ENCODE measurements at regions not wholly inside any gene's neighbourhood (a gene's known extent, or its start where the extent isn't known, plus 50 kb on each side); places are given as distances from the start of the nearest gene placed in this dataset.

- POLR2A ChIA-PET, result no interaction called here
Observed at GRCh38 chrX:124938715-124939114, 381.0 kb upstream of the TEX13C start.

More at GRCh38 chrX:124938715-124939114, 381.0 kb upstream of the TEX13C start:
- H3K9me3 ChIP-seq (replicated peaks; ENCODE audit: control insufficient read depth, insufficient read depth, low read length), result no peaks in the 10 kb centered on the region
- no peak overlapping the region for H2AFZ ChIP-seq (ENCODE audit: control insufficient read depth, low read depth, low read length)
- H3K4me1 ChIP-seq (ENCODE audit: control insufficient read depth, insufficient read depth, low read length), result no peaks in the 10 kb centered on the region
- BruUV-seq (replicated peaks), result no TSS peak
- in situ Hi-C loops (cut with MboI), result no loop called here
- intact Hi-C loops (cut with micrococcal nuclease; ENCODE audit: unreplicated experiment), result no loop called here
- ChIA-PET SMC1A (ENCODE audit: uncharacterized antibody, unreplicated experiment) (no interaction called here), RAD21 (ENCODE audit: unreplicated experiment) (no interaction called here), CTCF (no interaction called here)
- no peaks in the 10 kb centered on the region for H3K79me2 ChIP-seq (ENCODE audit: control insufficient read depth, insufficient read depth, low read length)
- DNase-seq (ENCODE audit: low read depth, low spot score), result no peak
- FAIRE-seq, result no peak
- H3K36me3 ChIP-seq (ENCODE audit: control insufficient read depth in 2 of 2, insufficient read depth in 2 of 2, low read length in 1 of 2), result no peaks in the 10 kb centered on the region
- H4K20me1 ChIP-seq (ENCODE audit: control insufficient read depth, insufficient read depth), result no peaks in the 10 kb centered on the region
- H3K27ac ChIP-seq (ENCODE audit: control insufficient read depth, insufficient read depth), result no peak overlapping the region
- no peaks in the 10 kb centered on the region for H3K27me3 ChIP-seq (replicated peaks in 1 of 2; ENCODE audit: control insufficient read depth in 2 of 2, insufficient read depth in 2 of 2, low read length in 1 of 2)
- H3K4me3 ChIP-seq, result no peak overlapping the region
- TF ChIP-seq, protein P1, sequence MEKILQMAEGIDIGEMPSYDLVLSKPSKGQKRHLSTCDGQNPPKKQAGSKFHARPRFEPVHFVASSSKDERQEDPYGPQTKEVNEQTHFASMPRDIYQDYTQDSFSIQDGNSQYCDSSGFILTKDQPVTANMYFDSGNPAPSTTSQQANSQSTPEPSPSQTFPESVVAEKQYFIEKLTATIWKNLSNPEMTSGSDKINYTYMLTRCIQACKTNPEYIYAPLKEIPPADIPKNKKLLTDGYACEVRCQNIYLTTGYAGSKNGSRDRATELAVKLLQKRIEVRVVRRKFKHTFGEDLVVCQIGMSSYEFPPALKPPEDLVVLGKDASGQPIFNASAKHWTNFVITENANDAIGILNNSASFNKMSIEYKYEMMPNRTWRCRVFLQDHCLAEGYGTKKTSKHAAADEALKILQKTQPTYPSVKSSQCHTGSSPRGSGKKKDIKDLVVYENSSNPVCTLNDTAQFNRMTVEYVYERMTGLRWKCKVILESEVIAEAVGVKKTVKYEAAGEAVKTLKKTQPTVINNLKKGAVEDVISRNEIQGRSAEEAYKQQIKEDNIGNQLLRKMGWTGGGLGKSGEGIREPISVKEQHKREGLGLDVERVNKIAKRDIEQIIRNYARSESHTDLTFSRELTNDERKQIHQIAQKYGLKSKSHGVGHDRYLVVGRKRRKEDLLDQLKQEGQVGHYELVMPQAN (conservative IDR thresholded peaks at IDR 0.05), result no peak
- TF ChIP-seq BCLAF1 (IDR thresholded peaks at IDR 0.05), result no peak
- TF ChIP-seq PAX5 (IDR thresholded peaks at IDR 0.05; ENCODE audit: borderline replicate concordance, low read depth, low read length), result no peak
- TF ChIP-seq SUPT20H (IDR thresholded peaks at IDR 0.05; ENCODE audit: borderline replicate concordance, control insufficient read depth, low read depth, low read length), result no peak
- TF ChIP-seq, protein P2, sequence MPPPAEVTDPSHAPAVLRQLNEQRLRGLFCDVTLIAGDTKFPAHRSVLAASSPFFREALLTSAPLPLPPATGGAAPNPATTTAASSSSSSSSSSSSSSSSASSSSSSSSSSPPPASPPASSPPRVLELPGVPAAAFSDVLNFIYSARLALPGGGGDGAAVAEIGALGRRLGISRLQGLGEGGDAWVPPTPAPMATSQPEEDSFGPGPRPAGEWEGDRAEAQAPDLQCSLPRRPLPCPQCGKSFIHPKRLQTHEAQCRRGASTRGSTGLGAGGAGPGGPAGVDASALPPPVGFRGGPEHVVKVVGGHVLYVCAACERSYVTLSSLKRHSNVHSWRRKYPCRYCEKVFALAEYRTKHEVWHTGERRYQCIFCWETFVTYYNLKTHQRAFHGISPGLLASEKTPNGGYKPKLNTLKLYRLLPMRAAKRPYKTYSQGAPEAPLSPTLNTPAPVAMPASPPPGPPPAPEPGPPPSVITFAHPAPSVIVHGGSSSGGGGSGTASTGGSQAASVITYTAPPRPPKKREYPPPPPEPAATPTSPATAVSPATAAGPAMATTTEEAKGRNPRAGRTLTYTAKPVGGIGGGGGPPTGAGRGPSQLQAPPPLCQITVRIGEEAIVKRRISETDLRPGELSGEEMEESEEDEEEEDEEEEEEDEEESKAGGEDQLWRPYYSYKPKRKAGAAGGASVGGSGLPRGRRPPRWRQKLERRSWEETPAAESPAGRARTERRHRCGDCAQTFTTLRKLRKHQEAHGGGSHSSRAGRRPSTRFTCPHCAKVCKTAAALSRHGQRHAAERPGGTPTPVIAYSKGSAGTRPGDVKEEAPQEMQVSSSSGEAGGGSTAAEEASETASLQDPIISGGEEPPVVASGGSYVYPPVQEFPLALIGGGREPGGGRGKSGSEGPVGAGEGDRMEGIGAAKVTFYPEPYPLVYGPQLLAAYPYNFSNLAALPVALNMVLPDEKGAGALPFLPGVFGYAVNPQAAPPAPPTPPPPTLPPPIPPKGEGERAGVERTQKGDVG (CRISPR knock-in tag; IDR thresholded peaks at IDR 0.05), result no peak
- TF ChIP-seq SMC3 (IDR thresholded peaks at IDR 0.05; ENCODE audit: borderline replicate concordance, low read length), result no peak
- no peak for TF ChIP-seq NRF1 (conservative IDR thresholded peaks at IDR 0.05; ENCODE audit: low read depth, low read length)
- no peak for TF ChIP-seq CBX5 (IDR thresholded peaks at IDR 0.05; ENCODE audit: low read depth)
- TF ChIP-seq MEF2B (IDR thresholded peaks at IDR 0.05; ENCODE audit: partially characterized antibody, poor library complexity, severe bottlenecking), result no peak
- no peak for TF ChIP-seq ZNF207 (IDR thresholded peaks at IDR 0.05; ENCODE audit: borderline replicate concordance)
- 0% methylated on average over 2 of the region's 2 CpGs for WGBS (ENCODE audit: insufficient coverage, insufficient replicate concordance, low lambda C conversion rate, missing lambda C conversion rate)
- ATAC-seq, result no peak
- H3K4me2 ChIP-seq (ENCODE audit: control insufficient read depth, insufficient read depth), result no peak overlapping the region
- no peak overlapping the region for H3K9ac ChIP-seq (ENCODE audit: control insufficient read depth, insufficient read depth, low read length)
